ENCODE measurements at regions not wholly inside any gene's neighbourhood (a gene's known extent, or its start where the extent isn't known, plus 50 kb on each side); places are given as distances from the start of the nearest gene placed in this dataset.

GRCh38 chr9:119435076-119435475 lies 65.8 kb upstream of the BRINP1 start:
- TF ChIP-seq GATA3 (IDR thresholded peaks at IDR 0.05; ENCODE audit: low read depth, low read length) (no peak), GATA2 (IDR thresholded peaks at IDR 0.05; ENCODE audit: low read depth, low read length) (no peak)

All from SH-SY5Y (cell line).